ENCODE measurements at regions not wholly inside any gene's neighbourhood (a gene's known extent, or its start where the extent isn't known, plus 50 kb on each side); places are given as distances from the start of the nearest gene placed in this dataset.
"Not testable (repeated sequence)": the region's sequence is repeated elsewhere in the genome, so short reads cannot be mapped to it uniquely, and the experiment has no call there.

- DNase-seq (ENCODE audit: low read depth) = no peak
- TF ChIP-seq, protein P1, sequence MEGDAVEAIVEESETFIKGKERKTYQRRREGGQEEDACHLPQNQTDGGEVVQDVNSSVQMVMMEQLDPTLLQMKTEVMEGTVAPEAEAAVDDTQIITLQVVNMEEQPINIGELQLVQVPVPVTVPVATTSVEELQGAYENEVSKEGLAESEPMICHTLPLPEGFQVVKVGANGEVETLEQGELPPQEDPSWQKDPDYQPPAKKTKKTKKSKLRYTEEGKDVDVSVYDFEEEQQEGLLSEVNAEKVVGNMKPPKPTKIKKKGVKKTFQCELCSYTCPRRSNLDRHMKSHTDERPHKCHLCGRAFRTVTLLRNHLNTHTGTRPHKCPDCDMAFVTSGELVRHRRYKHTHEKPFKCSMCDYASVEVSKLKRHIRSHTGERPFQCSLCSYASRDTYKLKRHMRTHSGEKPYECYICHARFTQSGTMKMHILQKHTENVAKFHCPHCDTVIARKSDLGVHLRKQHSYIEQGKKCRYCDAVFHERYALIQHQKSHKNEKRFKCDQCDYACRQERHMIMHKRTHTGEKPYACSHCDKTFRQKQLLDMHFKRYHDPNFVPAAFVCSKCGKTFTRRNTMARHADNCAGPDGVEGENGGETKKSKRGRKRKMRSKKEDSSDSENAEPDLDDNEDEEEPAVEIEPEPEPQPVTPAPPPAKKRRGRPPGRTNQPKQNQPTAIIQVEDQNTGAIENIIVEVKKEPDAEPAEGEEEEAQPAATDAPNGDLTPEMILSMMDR (IDR thresholded peaks at IDR 0.05; ENCODE audit: control insufficient read depth, extremely low read depth, insufficient read depth) = no peak
- H3K4me3 ChIP-seq (ENCODE audit: low read depth, low read length) = no peak overlapping the region
Observed at GRCh38 chr4:174394915-174395314, 111.2 kb downstream of the CEP44 start.

DNA sequence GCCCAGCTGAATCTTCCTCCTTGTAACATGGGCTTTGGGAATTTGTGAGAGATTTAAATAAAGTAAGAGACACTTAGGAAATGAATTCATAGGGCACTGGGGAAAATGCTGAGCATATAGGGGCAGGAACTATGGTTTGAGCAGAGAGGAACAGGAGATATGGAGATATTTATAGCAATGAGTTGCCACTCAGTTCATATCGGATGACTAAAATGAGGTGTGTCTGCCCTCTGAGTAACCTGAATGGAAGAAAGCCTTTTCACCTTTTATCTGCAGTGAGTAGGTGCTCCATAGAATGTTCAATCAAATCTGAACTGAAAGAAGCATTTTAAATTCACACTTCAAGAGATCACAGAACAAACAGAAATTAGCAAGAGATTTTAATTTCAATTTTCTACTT lies 105.7 kb downstream of the CEP44 start:
- no peak for DNase-seq (ENCODE audit: low read depth)
- TF ChIP-seq, protein P1 (IDR thresholded peaks at IDR 0.05; ENCODE audit: control insufficient read depth, extremely low read depth, insufficient read depth) = no peak
- no peak overlapping the region for H3K4me3 ChIP-seq (ENCODE audit: low read depth, low read length)

GRCh38 chr4:174388461-174389145 lies 104.9 kb downstream of the CEP44 start:
- H3K4me3 ChIP-seq (ENCODE audit: low read depth, low read length) = no peak overlapping the region
- no peak for DNase-seq (ENCODE audit: low read depth)
- TF ChIP-seq, protein P1 (IDR thresholded peaks at IDR 0.05; ENCODE audit: control insufficient read depth, extremely low read depth, insufficient read depth) = no peak

DNA sequence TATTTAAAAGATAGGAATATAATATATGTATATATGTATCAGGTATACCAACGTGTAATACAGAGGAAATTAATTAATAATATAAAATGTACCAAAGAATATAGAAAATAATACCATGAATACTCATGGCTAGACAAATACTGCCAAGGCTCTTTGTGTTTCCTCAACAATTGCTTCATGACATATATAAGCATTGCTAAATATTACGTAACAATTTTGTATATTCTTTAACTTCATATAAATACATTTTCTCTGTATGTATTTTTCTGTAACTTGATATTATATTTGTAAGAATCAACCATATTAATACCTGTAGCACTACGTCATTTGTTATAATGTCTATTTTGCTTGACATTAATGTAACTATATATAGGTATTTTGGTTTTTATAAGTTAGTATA lies 104.0 kb downstream of the CEP44 start:
- H3K4me3 ChIP-seq (ENCODE audit: low read depth, low read length) = no peak overlapping the region
- DNase-seq (ENCODE audit: low read depth) = no peak
- TF ChIP-seq, protein P1 (IDR thresholded peaks at IDR 0.05; ENCODE audit: control insufficient read depth, extremely low read depth, insufficient read depth) = no peak

- no peak overlapping the region for H3K4me3 ChIP-seq (ENCODE audit: low read depth, low read length)
- DNase-seq (ENCODE audit: low read depth) = no peak
- TF ChIP-seq, protein P1 (IDR thresholded peaks at IDR 0.05; ENCODE audit: control insufficient read depth, extremely low read depth, insufficient read depth) = no peak
Observed at GRCh38 chr4:174387143-174387542, 103.4 kb downstream of the CEP44 start.

GRCh38 chr4:174383783-174384182 lies 100.1 kb downstream of the CEP44 start:
- no peak overlapping the region for H3K4me3 ChIP-seq (ENCODE audit: low read depth, low read length)
- DNase-seq (ENCODE audit: low read depth) = no peak
- TF ChIP-seq, protein P1 (IDR thresholded peaks at IDR 0.05; ENCODE audit: control insufficient read depth, extremely low read depth, insufficient read depth) = no peak

- H3K4me3 ChIP-seq (ENCODE audit: low read depth, low read length); DNase-seq (ENCODE audit: low read depth): not testable (repeated sequence)
Observed at GRCh38 chr4:174382938-174383605, 99.4 kb downstream of the CEP44 start.
